CD14-positive monocyte (primary cell): ENCODE measurements at regions not wholly inside any gene's neighbourhood (a gene's known extent, or its start where the extent isn't known, plus 50 kb on each side); places are given as distances from the start of the nearest gene placed in this dataset.

Experiments used
- DNase-seq, 3 donors: peaks; one replicate each; pipeline ENCODE4 v3.0.0-alpha.2; 2011 to 2022
- H2AFZ ChIP-seq: 2 replicates; pipeline ENCODE4 v1.6.0; 2012; ENCODE audit warnings: mild to moderate bottlenecking, low read depth, low read length, inconsistent platforms; ENCODE audit not compliant: insufficient read depth, poor library complexity, severe bottlenecking
- H3K27ac ChIP-seq, 2 donors: 1 replicate in 1 of 2; 2 replicates in 1 of 2; pipeline ENCODE4 v1.5.1; 2012 to 2013; ENCODE audit warnings: low read length in 2 of 2, control low read depth in 1 of 2, inconsistent platforms in 1 of 2, low read depth in 1 of 2, mild to moderate bottlenecking in 1 of 2
- H3K27me3 ChIP-seq, 2 donors: one replicate each; pipeline versions ENCODE4 v1.6.0 to v1.6.1; 2011 to 2013; ENCODE audit warnings: low read length in 2 of 2; ENCODE audit not compliant: control insufficient read depth in 2 of 2, insufficient read depth in 2 of 2
- H3K36me3 ChIP-seq, 2 donors: replicated peaks in 1 of 2; 1 replicate in 1 of 2; 2 replicates in 1 of 2; pipeline versions ENCODE4 v1.5.1 to v1.6.1; 2012 to 2013; ENCODE audit warnings: low read length in 2 of 2, control low read depth in 1 of 2, inconsistent platforms in 1 of 2, mild to moderate bottlenecking in 1 of 2; ENCODE audit not compliant: insufficient read depth in 2 of 2, control insufficient read depth in 1 of 2
- H3K4me1 ChIP-seq, 2 donors: 1 replicate in 1 of 2; 2 replicates in 1 of 2; pipeline versions ENCODE4 v1.5.1 to v1.6.1; 2012 to 2013; ENCODE audit warnings: low read length in 2 of 2, control low read depth in 1 of 2, inconsistent platforms in 1 of 2, mild to moderate bottlenecking in 1 of 2, moderate library complexity in 1 of 2; ENCODE audit not compliant: insufficient read depth in 2 of 2, control insufficient read depth in 1 of 2
- H3K4me2 ChIP-seq: replicated peaks from 2 replicates; pipeline ENCODE3; 2012; ENCODE audit warnings: low read length, moderate library complexity, mild to moderate bottlenecking; ENCODE audit not compliant: poor library complexity, severe bottlenecking; ENCODE audit errors: extremely low read depth
- H3K4me3 ChIP-seq, 3 experiments: fragments of 200-600 bp in 1 of 3; sonication (generic) in 1 of 3; replicated peaks in 1 of 3; 1 replicate in 2 of 3; 2 replicates in 1 of 3; pipeline ENCODE4 v1.5.1; 2011 to 2013; ENCODE audit warnings: low read length in 3 of 3, mild to moderate bottlenecking in 3 of 3, control low read depth in 2 of 3, low read depth in 2 of 3, inconsistent platforms in 1 of 3, moderate library complexity in 1 of 3
- H3K79me2 ChIP-seq: 2 replicates; pipeline ENCODE4 v1.6.0; 2012; ENCODE audit warnings: mild to moderate bottlenecking, control low read depth, inconsistent platforms, low read length, moderate library complexity; ENCODE audit not compliant: insufficient read depth
- H3K9ac ChIP-seq: 2 replicates; pipeline ENCODE4 v1.6.0; 2017; ENCODE audit warnings: low read length, mild to moderate bottlenecking; ENCODE audit not compliant: insufficient read depth, poor library complexity, severe bottlenecking
- H3K9me3 ChIP-seq, 2 donors: replicated peaks in 1 of 2; 1 replicate in 1 of 2; 2 replicates in 1 of 2; pipeline versions ENCODE4 v1.5.1 to v1.6.1; 2012 to 2013; ENCODE audit warnings: low read length in 2 of 2, control low read depth in 1 of 2; ENCODE audit not compliant: control insufficient read depth in 1 of 2, insufficient read depth in 1 of 2
- H4K20me1 ChIP-seq: 2 replicates; pipeline ENCODE4 v1.6.0; 2012; ENCODE audit warnings: mild to moderate bottlenecking, low read length, control low read depth, moderate library complexity; ENCODE audit not compliant: insufficient read depth
- H3K27ac Mint-ChIP-seq, 7 donors: one replicate each; pipeline ENCODE4 v1.8.0; 2020; ENCODE audit warnings: mild to moderate bottlenecking in 7 of 7, mixed read lengths in 7 of 7, moderate library complexity in 6 of 7, inconsistent platforms in 2 of 7
- H3K27me3 Mint-ChIP-seq, 3 donors: one replicate each; pipeline ENCODE4 v1.8.0; 2021 to 2022; ENCODE audit warnings: low read depth in 3 of 3, mild to moderate bottlenecking in 3 of 3, mixed read lengths in 3 of 3, moderate library complexity in 3 of 3, inconsistent platforms in 1 of 3
- H3K36me3 Mint-ChIP-seq, 2 donors: one replicate each; pipeline ENCODE4 v1.8.0; 2020; ENCODE audit warnings: mixed read lengths in 2 of 2, inconsistent platforms in 1 of 2, mild to moderate bottlenecking in 1 of 2
- H3K4me1 Mint-ChIP-seq: one replicate; pipeline ENCODE4 v1.8.0; 2020; ENCODE audit warnings: mild to moderate bottlenecking, mixed read lengths
- H3K4me3 Mint-ChIP-seq, 2 donors: one replicate each; pipeline ENCODE4 v1.8.0; 2020; ENCODE audit warnings: mild to moderate bottlenecking in 2 of 2, mixed read lengths in 2 of 2, moderate library complexity in 1 of 2
- H3K9me3 Mint-ChIP-seq, 7 donors: one replicate each; pipeline ENCODE4 v1.8.0; 2020 to 2022; ENCODE audit warnings: mixed read lengths in 7 of 7, mild to moderate bottlenecking in 6 of 7, moderate library complexity in 6 of 7, inconsistent platforms in 2 of 7
- CTCF ChIP-seq: fragments of 200-600 bp; IDR thresholded peaks from one replicate; pipeline ENCODE4 v1.8.0; 2022; ENCODE audit warnings: antibody characterized with exemption, mild to moderate bottlenecking
- WGBS: methylation state at CpG from one replicate; pipeline ENCODE4 v1.1.5; 2013; ENCODE audit warnings: missing lambda C conversion rate; ENCODE audit not compliant: insufficient coverage; 5-methylcytosine and 5-hydroxymethylcytosine counted together
- intact Hi-C, 2 donors: fragments of 100-400 bp; cut with micrococcal nuclease; formaldehyde crosslinking; loops; one replicate each; pipeline versions ENCODE4 v1.15.0 to v1.15.1; 2023

DNA sequence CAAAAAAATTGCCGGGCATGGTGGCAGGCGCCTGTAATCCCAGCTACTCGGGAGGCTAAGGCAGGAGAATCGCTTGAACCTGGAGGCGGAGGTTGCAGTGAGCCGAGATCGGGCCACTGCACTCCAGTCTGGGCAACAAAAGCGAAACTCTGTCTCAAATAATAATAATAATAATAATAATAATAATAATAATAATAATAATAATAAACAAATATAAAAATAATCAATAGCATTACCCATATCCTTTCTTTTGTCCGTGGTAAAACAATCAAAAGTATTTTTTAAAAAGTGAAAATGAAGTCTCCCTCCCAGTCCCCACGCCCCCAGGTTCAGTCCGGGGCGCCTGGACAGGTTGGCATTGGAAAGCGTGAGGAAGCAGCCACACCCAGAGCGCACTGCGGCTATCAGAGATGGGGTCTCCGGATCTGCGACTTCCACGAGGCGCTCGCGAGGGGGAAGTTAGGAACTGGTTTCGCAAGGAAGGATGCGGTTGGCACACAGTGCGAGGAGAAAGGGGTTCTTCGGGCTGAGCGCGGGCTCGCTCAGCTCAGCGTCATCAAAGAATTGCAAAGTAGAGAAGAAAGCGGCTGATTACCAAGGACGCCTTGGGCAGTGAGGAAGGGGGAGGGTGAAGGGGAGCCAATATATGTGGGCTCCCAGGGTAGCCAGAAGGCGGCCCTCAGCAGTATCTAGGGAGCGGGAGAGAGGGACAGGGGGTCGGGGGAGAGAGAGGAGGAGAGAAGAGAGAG lies 69.5 kb upstream of the EPHB3 start:
- Mint-ChIP-seq H3K4me3 (peak overlapping the region; percentile 74 to 86), H3K27me3 (peaks cover 0 to 2% (median 1%) of the 10 kb centered on the region in 3 donors), H3K27ac (peak overlapping the region; percentile 84 to 95 (median 91)), H3K36me3 (no peaks in the 10 kb centered on the region), H3K9me3 (peaks cover 0 to 2% (median 0%) of the 10 kb centered on the region in 7 donors), H3K4me1 (peaks cover 38% of the 10 kb centered on the region)
- no peaks in the 10 kb centered on the region for H3K27me3 ChIP-seq
- peaks cover 36 to 40% of the 10 kb centered on the region in 2 donors for H3K4me1 ChIP-seq
- H3K79me2 ChIP-seq: no peaks in the 10 kb centered on the region
- 1% methylated on average over 21 of the region's 34 CpGs for WGBS
- H3K4me2 ChIP-seq: peak overlapping the region; percentile 79
- H3K4me3 ChIP-seq: peak overlapping the region; percentile 34 to 68 (median 34)
- intact Hi-C loops: no loop called here
- H3K9ac ChIP-seq: peak overlapping the region; percentile 30
- no peaks in the 10 kb centered on the region for H3K36me3 ChIP-seq
- no peaks in the 10 kb centered on the region for H3K9me3 ChIP-seq
- peak overlapping the region; percentile 80 for H2AFZ ChIP-seq
- TF ChIP-seq CTCF: no peak
- H4K20me1 ChIP-seq: no peaks in the 10 kb centered on the region
- peak; percentile 86 to 92 (median 87) for DNase-seq
- peak overlapping the region; percentile 75 to 77 for H3K27ac ChIP-seq

DNA sequence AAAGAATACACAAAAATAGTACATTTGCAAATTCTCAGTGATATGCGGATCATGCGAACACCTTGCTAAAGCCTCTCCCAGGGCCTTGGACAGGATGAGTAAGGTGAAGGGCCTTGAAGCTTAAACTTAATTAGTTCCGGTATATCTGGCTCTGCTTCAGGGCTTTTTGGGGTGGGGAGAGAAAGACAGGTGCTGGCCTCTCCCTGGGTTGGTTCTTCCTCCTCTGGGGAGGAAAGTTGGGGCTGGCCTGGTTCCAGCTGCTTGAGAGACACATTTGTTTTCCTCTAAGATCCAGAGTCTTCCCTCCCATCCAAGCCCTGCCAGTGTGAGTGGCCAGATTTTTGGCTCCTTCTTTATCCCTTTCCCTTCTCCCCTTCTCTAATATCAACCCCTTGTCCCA lies 64.7 kb upstream of the EPHB3 start:
- Mint-ChIP-seq H3K27ac (peak overlapping the region in 5 of 7 donors; percentile 22 to 76 (median 57)), H3K27me3 (peaks cover 0 to 8% (median 2%) of the 10 kb centered on the region in 3 donors), H3K4me3 (no peak overlapping the region), H3K4me1 (peaks cover 71% of the 10 kb centered on the region), H3K9me3 (peaks cover 0 to 15% (median 2%) of the 10 kb centered on the region in 7 donors), H3K36me3 (no peaks in the 10 kb centered on the region)
- WGBS: no CpG with 5 or more reads among the region's 3 CpGs
- H3K27me3 ChIP-seq: no peaks in the 10 kb centered on the region
- H3K79me2 ChIP-seq: no peaks in the 10 kb centered on the region
- intact Hi-C loops: no loop called here
- H2AFZ ChIP-seq: no peak overlapping the region
- H3K36me3 ChIP-seq: no peaks in the 10 kb centered on the region
- no peak overlapping the region for H3K4me2 ChIP-seq
- no peak for TF ChIP-seq CTCF
- H4K20me1 ChIP-seq: no peaks in the 10 kb centered on the region
- H3K9me3 ChIP-seq: peaks cover under 1 to 4% of the 10 kb centered on the region in 2 donors
- peaks cover 59 to 65% of the 10 kb centered on the region in 2 donors for H3K4me1 ChIP-seq
- no peak for DNase-seq
- peak overlapping the region in 1 of 2 donors; percentile 36 for H3K27ac ChIP-seq
- H3K9ac ChIP-seq: no peak overlapping the region
- H3K4me3 ChIP-seq: no peak overlapping the region
